ENCODE measurements at regions not wholly inside any gene's neighbourhood (a gene's known extent, or its start where the extent isn't known, plus 50 kb on each side); places are given as distances from the start of the nearest gene placed in this dataset.

GRCh38 chr15:24733659-24734058, 58.1 kb downstream of the NPAP1 start:
- Mint-ChIP-seq H3K27ac (no peak overlapping the region), H3K9me3 (peaks cover 4 to 8% of the 10 kb centered on the region in 2 donors), H3K4me1 (no peaks in the 10 kb centered on the region), H3K36me3 (no peaks in the 10 kb centered on the region), H3K27me3 (no peaks in the 10 kb centered on the region), H3K4me3 (no peak overlapping the region)
- no peak for ATAC-seq (replicated peaks)
- DNase-seq = no peak

- Mint-ChIP-seq H3K36me3 (no peaks in the 10 kb centered on the region), H3K4me3 (no peak overlapping the region), H3K27ac (no peak overlapping the region), H3K27me3 (no peaks in the 10 kb centered on the region), H3K4me1 (no peaks in the 10 kb centered on the region), H3K9me3 (peaks cover 4 to 7% of the 10 kb centered on the region in 2 donors)
- no peak for ATAC-seq (replicated peaks)
- DNase-seq = no peak
Observed at GRCh38 chr15:24734396-24734795, 58.8 kb downstream of the NPAP1 start.

DNA sequence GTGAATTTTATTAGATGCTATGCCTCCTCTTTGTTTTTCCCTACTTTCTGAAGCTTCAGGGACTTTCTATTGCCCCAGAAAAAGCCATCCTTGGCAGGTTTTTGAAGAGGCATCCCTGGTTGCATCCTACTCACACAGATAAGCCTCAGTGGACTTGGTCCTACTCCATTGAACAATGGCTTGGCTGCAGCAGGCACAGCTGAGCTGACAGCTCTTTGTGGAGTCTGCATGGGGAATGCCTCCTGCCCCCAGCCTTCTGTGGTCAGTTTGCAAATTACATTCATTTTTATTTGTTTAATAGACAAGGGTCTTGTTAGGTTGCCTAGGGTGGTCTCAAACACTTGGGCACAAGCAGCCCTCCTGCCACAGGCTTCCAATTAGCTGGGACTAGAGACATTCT, 69.7 kb downstream of the NPAP1 start:
- DNase-seq (no peak), ATAC-seq (replicated peaks) (no peak)
- Mint-ChIP-seq H3K4me1 (no peaks in the 10 kb centered on the region), H3K9me3 (peaks cover 3 to 8% of the 10 kb centered on the region in 2 donors), H3K36me3 (peaks cover 0 to 2% of the 10 kb centered on the region in 2 donors), H3K27me3 (no peaks in the 10 kb centered on the region), H3K4me3 (no peak overlapping the region), H3K27ac (no peak overlapping the region)

DNA sequence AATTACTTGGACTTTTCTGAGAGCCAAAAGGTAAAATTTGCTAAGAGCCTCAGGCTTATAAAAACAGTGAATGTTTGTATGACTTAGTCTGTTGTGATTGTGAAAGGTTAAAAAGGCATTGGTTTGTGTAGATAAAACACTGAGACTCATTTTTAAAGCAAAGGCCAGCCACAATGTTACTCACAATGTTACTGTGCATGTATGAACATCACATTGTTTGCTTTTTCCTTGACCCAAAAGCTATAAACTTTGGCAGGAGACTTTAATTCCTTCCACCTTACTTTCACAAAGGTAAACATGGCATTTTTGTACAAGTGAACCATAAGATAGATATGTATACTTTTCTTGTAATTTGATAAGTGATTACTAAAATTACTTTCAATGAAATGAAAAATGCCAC, 70.5 kb downstream of the NPAP1 start:
- no peaks in the 10 kb centered on the region for H3K4me1 Mint-ChIP-seq
- peaks cover 3 to 8% of the 10 kb centered on the region in 2 donors for H3K9me3 Mint-ChIP-seq
- peaks cover 0 to 2% of the 10 kb centered on the region in 2 donors for H3K36me3 Mint-ChIP-seq
- no peak overlapping the region for H3K27ac Mint-ChIP-seq
- no peak for ATAC-seq (replicated peaks)
- no peak overlapping the region for H3K4me3 Mint-ChIP-seq
- H3K27me3 Mint-ChIP-seq = no peaks in the 10 kb centered on the region
- DNase-seq = no peak

- DNase-seq (no peak), ATAC-seq (replicated peaks) (no peak)
- H3K4me3 Mint-ChIP-seq = no peak overlapping the region
- peaks cover 3 to 8% of the 10 kb centered on the region in 2 donors for H3K9me3 Mint-ChIP-seq
- no peak overlapping the region for H3K27ac Mint-ChIP-seq
- no peaks in the 10 kb centered on the region for H3K27me3 Mint-ChIP-seq
- H3K36me3 Mint-ChIP-seq = peaks cover 0 to 2% of the 10 kb centered on the region in 2 donors
- no peaks in the 10 kb centered on the region for H3K4me1 Mint-ChIP-seq
Observed at GRCh38 chr15:24747376-24747775, 71.8 kb downstream of the NPAP1 start.

DNA sequence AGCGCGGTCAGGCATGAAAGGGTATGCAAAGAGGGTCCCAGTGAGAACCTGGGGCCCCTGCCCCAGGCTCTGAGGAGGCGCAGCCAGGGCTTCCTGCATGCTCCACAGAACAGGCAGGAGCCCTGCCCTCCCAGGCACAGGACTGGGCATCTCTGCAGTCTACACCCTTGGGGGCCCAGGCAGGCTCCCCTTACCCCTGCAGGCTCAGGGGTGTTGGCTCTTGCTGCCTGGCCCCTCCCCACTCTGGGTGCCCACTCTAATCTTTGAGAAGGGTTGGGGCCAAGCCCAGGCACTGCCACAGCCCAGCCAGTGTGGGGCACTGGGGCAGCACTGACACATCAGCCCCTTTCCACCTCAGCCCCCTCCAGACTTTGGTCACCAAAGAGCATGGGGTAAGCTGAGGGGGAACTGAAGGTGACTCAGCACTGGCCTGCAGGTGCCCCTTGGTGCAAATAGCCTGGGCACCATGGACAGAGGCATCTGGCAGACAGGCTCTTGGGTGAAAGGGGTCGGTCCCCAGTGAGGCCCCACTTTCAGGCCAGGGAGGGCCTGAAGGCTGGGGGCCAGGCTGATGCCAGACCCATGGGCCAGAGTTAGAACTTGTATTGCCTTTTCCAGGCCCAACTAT, 73.4 kb downstream of the NPAP1 start:
- no peak for ATAC-seq (replicated peaks)
- Mint-ChIP-seq H3K27me3 (no peaks in the 10 kb centered on the region), H3K27ac (no peak overlapping the region), H3K4me1 (no peaks in the 10 kb centered on the region), H3K4me3 (no peak overlapping the region), H3K9me3 (peaks cover 3 to 8% of the 10 kb centered on the region in 2 donors), H3K36me3 (peaks cover 0 to 2% of the 10 kb centered on the region in 2 donors)
- no peak for DNase-seq

GRCh38 chr15:24752354-24752753, 76.8 kb downstream of the NPAP1 start:
- no peaks in the 10 kb centered on the region for H3K4me1 Mint-ChIP-seq
- no peaks in the 10 kb centered on the region for H3K27me3 Mint-ChIP-seq
- peaks cover 0 to 2% of the 10 kb centered on the region in 2 donors for H3K36me3 Mint-ChIP-seq
- H3K4me3 Mint-ChIP-seq = no peak overlapping the region
- DNase-seq = no peak
- peaks cover 5 to 14% of the 10 kb centered on the region in 2 donors for H3K9me3 Mint-ChIP-seq
- ATAC-seq (replicated peaks) = no peak
- no peak overlapping the region for H3K27ac Mint-ChIP-seq

DNA sequence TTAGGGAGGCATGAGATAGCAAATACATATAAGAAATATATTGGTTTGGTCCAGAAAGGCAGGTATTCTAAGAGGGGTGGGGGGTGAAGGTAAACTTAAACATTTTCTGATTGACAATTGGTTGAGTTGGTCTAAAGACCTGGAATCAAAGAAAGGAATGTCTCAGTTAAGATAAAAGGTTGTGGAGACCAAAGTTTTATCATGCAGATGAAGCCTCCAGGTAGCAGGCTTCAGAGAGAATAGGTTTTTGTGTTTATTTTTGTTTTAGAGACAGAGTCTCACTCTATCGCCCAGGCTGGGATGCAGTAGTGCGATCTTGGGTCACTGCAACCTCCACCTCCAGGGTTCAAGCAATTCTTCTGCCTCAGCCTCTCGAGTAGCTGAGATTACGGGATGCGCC, 80.5 kb downstream of the NPAP1 start:
- H3K27me3 Mint-ChIP-seq = no peaks in the 10 kb centered on the region
- H3K27ac Mint-ChIP-seq = no peak overlapping the region
- no peak for DNase-seq
- no peak overlapping the region for H3K4me3 Mint-ChIP-seq
- H3K4me1 Mint-ChIP-seq = no peaks in the 10 kb centered on the region
- no peak for ATAC-seq (replicated peaks)
- H3K36me3 Mint-ChIP-seq = no peaks in the 10 kb centered on the region
- peaks cover 3 to 8% of the 10 kb centered on the region in 2 donors for H3K9me3 Mint-ChIP-seq

GRCh38 chr15:24760066-24760465, 84.5 kb downstream of the NPAP1 start:
- no peaks in the 10 kb centered on the region for H3K27me3 Mint-ChIP-seq
- H3K27ac Mint-ChIP-seq = no peak overlapping the region
- H3K4me3 Mint-ChIP-seq = no peak overlapping the region
- ATAC-seq (replicated peaks) = no peak
- H3K36me3 Mint-ChIP-seq = no peaks in the 10 kb centered on the region
- no peaks in the 10 kb centered on the region for H3K4me1 Mint-ChIP-seq
- no peak for DNase-seq
- H3K9me3 Mint-ChIP-seq = peaks cover 3 to 11% of the 10 kb centered on the region in 2 donors

GRCh38 chr15:24761704-24762302, 86.2 kb downstream of the NPAP1 start:
- Mint-ChIP-seq H3K9me3 (peaks cover 2 to 15% of the 10 kb centered on the region in 2 donors), H3K4me1 (no peaks in the 10 kb centered on the region), H3K4me3 (no peak overlapping the region), H3K27me3 (no peaks in the 10 kb centered on the region), H3K36me3 (no peaks in the 10 kb centered on the region), H3K27ac (no peak overlapping the region)
- DNase-seq (no peak), ATAC-seq (replicated peaks) (no peak)

- no peaks in the 10 kb centered on the region for H3K4me1 Mint-ChIP-seq
- DNase-seq (no peak), ATAC-seq (replicated peaks) (no peak)
- no peak overlapping the region for H3K27ac Mint-ChIP-seq
- H3K9me3 Mint-ChIP-seq = peaks cover 2 to 8% of the 10 kb centered on the region in 2 donors
- H3K36me3 Mint-ChIP-seq = no peaks in the 10 kb centered on the region
- H3K4me3 Mint-ChIP-seq = no peak overlapping the region
- no peaks in the 10 kb centered on the region for H3K27me3 Mint-ChIP-seq
Observed at GRCh38 chr15:24763891-24764290, 88.3 kb downstream of the NPAP1 start.

DNA sequence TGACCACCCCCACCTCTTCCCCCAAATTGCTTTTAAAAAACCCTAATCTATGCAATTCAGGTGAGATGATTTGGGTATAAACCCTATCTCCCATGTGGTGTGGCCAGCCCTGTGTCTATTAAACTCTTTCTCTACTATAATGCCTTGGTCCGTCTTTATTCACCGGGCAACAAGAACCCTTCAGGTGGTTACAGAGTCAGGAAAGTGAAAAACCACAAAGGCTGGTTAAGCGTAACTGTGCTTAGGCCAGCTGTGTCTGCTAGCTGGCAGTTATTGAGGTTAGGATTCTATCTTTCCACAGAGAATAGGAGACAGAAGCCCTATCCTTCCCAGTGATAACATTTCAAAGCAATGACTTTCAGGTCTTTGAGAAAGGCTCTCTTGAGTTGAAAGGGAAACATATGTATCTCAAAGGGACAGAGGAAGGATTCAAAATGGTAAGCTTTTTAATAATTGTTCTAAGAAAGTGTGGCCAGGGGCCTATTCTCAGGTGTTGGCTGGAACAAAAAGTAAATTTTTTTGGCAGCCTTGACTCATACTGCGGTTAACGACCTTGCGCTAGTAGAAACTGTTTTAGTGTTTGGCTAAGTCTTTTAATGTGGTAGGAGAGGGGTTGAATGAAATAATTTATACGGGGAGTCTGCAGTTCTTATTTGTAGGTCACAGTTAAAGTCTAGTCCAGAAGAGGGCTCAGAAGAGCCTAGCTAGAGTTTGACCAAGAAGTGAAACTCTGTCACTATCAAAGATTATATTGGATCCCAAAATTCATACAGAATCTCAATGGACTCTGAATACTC, 89.0 kb downstream of the NPAP1 start:
- H3K36me3 Mint-ChIP-seq = no peaks in the 10 kb centered on the region
- no peak for DNase-seq

GRCh38 chr15:24766511-24767133, 91.0 kb downstream of the NPAP1 start:
- no peak for ATAC-seq (replicated peaks)
- Mint-ChIP-seq H3K9me3 (peaks cover 2 to 9% of the 10 kb centered on the region in 2 donors), H3K4me1 (no peaks in the 10 kb centered on the region), H3K36me3 (peaks cover 0 to under 1% of the 10 kb centered on the region in 2 donors), H3K4me3 (no peak overlapping the region), H3K27me3 (peaks cover under 1 to 2% of the 10 kb centered on the region in 2 donors), H3K27ac (no peak overlapping the region)
- DNase-seq = no peak

More for the DNA sequence above, 89.0 kb downstream of the NPAP1 start:
- H3K27me3 Mint-ChIP-seq = no peaks in the 10 kb centered on the region
- peaks cover 2 to 8% of the 10 kb centered on the region in 2 donors for H3K9me3 Mint-ChIP-seq
- no peak for ATAC-seq (replicated peaks)
- no peak overlapping the region for H3K27ac Mint-ChIP-seq
- no peak overlapping the region for H3K4me3 Mint-ChIP-seq
- H3K4me1 Mint-ChIP-seq = no peaks in the 10 kb centered on the region

DNA sequence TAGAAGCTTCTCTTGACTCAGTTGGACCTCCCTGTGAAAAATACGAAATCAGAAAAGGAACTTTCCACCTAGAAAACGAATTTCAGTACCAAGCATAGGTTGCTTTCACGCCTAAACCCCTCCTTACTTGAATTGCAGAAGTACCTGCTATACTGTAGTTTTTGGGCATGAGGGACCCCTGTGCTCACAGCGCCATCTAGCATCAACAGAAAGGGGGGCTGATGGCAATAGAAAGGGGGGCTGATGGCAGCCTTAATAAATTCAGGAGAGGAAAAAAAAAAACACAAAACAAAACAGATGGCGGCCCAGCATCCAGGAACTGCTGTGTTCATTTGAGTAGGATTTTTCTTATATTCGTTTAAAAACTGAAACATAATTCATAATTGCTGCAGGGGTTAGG, 96.7 kb downstream of the NPAP1 start:
- Mint-ChIP-seq H3K27ac (peak overlapping the region; percentile 96), H3K27me3 (peaks cover 14 to 17% of the 10 kb centered on the region in 2 donors), H3K36me3 (peaks cover 6 to 18% of the 10 kb centered on the region in 2 donors), H3K4me1 (peaks cover 0 to 4% of the 10 kb centered on the region in 2 donors), H3K4me3 (peak overlapping the region in 1 of 2 donors; percentile 85), H3K9me3 (peaks cover 14 to 24% of the 10 kb centered on the region in 2 donors)
- ATAC-seq (replicated peaks) = no peak
- no peak for DNase-seq

Measured in stimulated activated naive B cell treated with anti-CD40 and anti-IgM and Interleukin-4, amounts not matched to agents 10 μg/mL and 1 μg/mL and 100 μg/mL, for 72 hours (primary cell).